Smooth muscle cell (in vitro differentiated cells): ENCODE measurements at regions not wholly inside any gene's neighbourhood (a gene's known extent, or its start where the extent isn't known, plus 50 kb on each side); places are given as distances from the start of the nearest gene placed in this dataset.
"Not testable (repeated sequence)": the region's sequence is repeated elsewhere in the genome, so short reads cannot be mapped to it uniquely, and the experiment has no call there.

Source experiments
- DNase-seq: peaks from one replicate; lab custom pipeline; 2025; ENCODE audit not compliant: unreplicated experiment; lab: John Stamatoyannopoulos, UW
- H2AFZ ChIP-seq: fragments of 200-600 bp; sonication (generic); 2 replicates; pipeline ENCODE4 v1.6.0; 2016; ENCODE audit warnings: antibody characterized with exemption, low read depth, mild to moderate bottlenecking
- H3F3A ChIP-seq: fragments of 200-600 bp; sonication (generic); 2 replicates; pipeline ENCODE4 v1.6.0; 2017; ENCODE audit warnings: antibody characterized with exemption, low read depth
- H3K27ac ChIP-seq: fragments of 200-600 bp; sonication (generic); 2 replicates; pipeline ENCODE4 v1.5.1; 2016; ENCODE audit warnings: low read depth, mild to moderate bottlenecking
- H3K27me3 ChIP-seq: fragments of 200-600 bp; sonication (generic); 2 replicates; pipeline ENCODE4 v1.6.1; 2016; ENCODE audit warnings: low read depth, mild to moderate bottlenecking
- H3K36me3 ChIP-seq: fragments of 200-600 bp; sonication (generic); 2 replicates; pipeline ENCODE4 v1.5.1; 2016; ENCODE audit warnings: low read depth
- H3K4me1 ChIP-seq: fragments of 200-600 bp; sonication (generic); 2 replicates; pipeline ENCODE4 v1.5.1; 2016; ENCODE audit warnings: low read depth
- H3K4me2 ChIP-seq: fragments of 200-600 bp; sonication (generic); 2 replicates; pipeline ENCODE4 v1.6.0; 2016; ENCODE audit warnings: mild to moderate bottlenecking
- H3K4me3 ChIP-seq: fragments of 200-600 bp; sonication (generic); 2 replicates; pipeline ENCODE4 v1.5.1; 2016; ENCODE audit warnings: mild to moderate bottlenecking
- H3K79me2 ChIP-seq: fragments of 200-600 bp; sonication (generic); 2 replicates; pipeline ENCODE4 v1.6.0; 2016; ENCODE audit warnings: low read depth, mild to moderate bottlenecking
- H3K9ac ChIP-seq: fragments of 200-600 bp; sonication (generic); 2 replicates; pipeline ENCODE4 v1.6.0; 2016; ENCODE audit warnings: low read depth
- H3K9me3 ChIP-seq: fragments of 200-600 bp; sonication (generic); replicated peaks from 2 replicates; pipeline ENCODE4 v1.5.1; 2016; ENCODE audit warnings: low read depth
- H4K20me1 ChIP-seq: fragments of 200-600 bp; sonication (generic); 2 replicates; pipeline ENCODE4 v1.6.0; 2016; ENCODE audit warnings: low read depth
- CTCF ChIP-seq: fragments of 200-600 bp; sonication (generic); IDR thresholded peaks from 2 replicates; pipeline ENCODE4 v1.5.1; 2017; ENCODE audit warnings: borderline replicate concordance, mild to moderate bottlenecking, antibody characterized with exemption; ENCODE audit not compliant: insufficient read depth, poor library complexity, severe bottlenecking
- WGBS: methylation state at CpG from one replicate; pipeline ENCODE4 v1.1.7; 2016; ENCODE audit warnings: low lambda C conversion rate; 5-methylcytosine and 5-hydroxymethylcytosine counted together

GRCh38 chrX:98931216-98931615 is 1478.9 kb downstream of the PCDH19 start:
- Histone ChIP-seq H3F3A (no peaks in the 10 kb centered on the region), H2AFZ (no peak overlapping the region), H3K4me1 (no peaks in the 10 kb centered on the region), H4K20me1 (no peaks in the 10 kb centered on the region), H3K4me2 (no peak overlapping the region), H3K27me3 (no peaks in the 10 kb centered on the region), H3K36me3 (no peaks in the 10 kb centered on the region), H3K4me3 (no peak overlapping the region), H3K79me2 (no peaks in the 10 kb centered on the region), H3K9ac (no peak overlapping the region), H3K9me3 (no peaks in the 10 kb centered on the region), H3K27ac (peak overlapping the region; percentile 48)
- WGBS: 34% methylated on average over 1 of the region's 1 CpG
- no peak for DNase-seq
- TF ChIP-seq CTCF: no peak

- WGBS: 86% methylated on average over 3 of the region's 3 CpGs
- H2AFZ ChIP-seq: no peak overlapping the region
- no peak overlapping the region for H3K4me3 ChIP-seq
- no peak overlapping the region for H3K9ac ChIP-seq
- no peak overlapping the region for H3K27ac ChIP-seq
- H3K4me2 ChIP-seq: no peak overlapping the region
- TF ChIP-seq CTCF: no peak
- H3K79me2 ChIP-seq: no peaks in the 10 kb centered on the region
- H3K27me3 ChIP-seq: no peaks in the 10 kb centered on the region
- no peaks in the 10 kb centered on the region for H3K4me1 ChIP-seq
- DNase-seq: no peak
- no peaks in the 10 kb centered on the region for H3K9me3 ChIP-seq
- H3F3A ChIP-seq: no peaks in the 10 kb centered on the region
- H3K36me3 ChIP-seq: no peaks in the 10 kb centered on the region
- no peaks in the 10 kb centered on the region for H4K20me1 ChIP-seq
Observed at GRCh38 chrX:98924511-98924910, 1485.6 kb downstream of the PCDH19 start.

GRCh38 chrX:98897191-98897590 is 1512.9 kb downstream of the PCDH19 start:
- no peak for DNase-seq
- Histone ChIP-seq H3F3A (no peaks in the 10 kb centered on the region), H3K9ac (no peak overlapping the region), H3K36me3 (no peaks in the 10 kb centered on the region), H3K4me2 (no peak overlapping the region), H3K9me3 (no peaks in the 10 kb centered on the region), H2AFZ (no peak overlapping the region), H3K79me2 (no peaks in the 10 kb centered on the region), H3K4me1 (no peaks in the 10 kb centered on the region), H4K20me1 (no peaks in the 10 kb centered on the region), H3K4me3 (no peak overlapping the region), H3K27me3 (no peaks in the 10 kb centered on the region), H3K27ac (no peak overlapping the region)
- WGBS: 100% methylated on average over 1 of the region's 1 CpG
- no peak for TF ChIP-seq CTCF

GRCh38 chrX:98850639-98851038 is 1559.4 kb downstream of the PCDH19 start:
- not testable (repeated sequence) for H3K27me3 ChIP-seq, H3K36me3 ChIP-seq, DNase-seq, H3K4me3 ChIP-seq, H3K9ac ChIP-seq, H2AFZ ChIP-seq, H3K27ac ChIP-seq, H4K20me1 ChIP-seq, H3K4me2 ChIP-seq, H3K9me3 ChIP-seq, H3K4me1 ChIP-seq, H3F3A ChIP-seq, H3K79me2 ChIP-seq
- TF ChIP-seq CTCF: peak; percentile 18
- 75% methylated on average over 6 of the region's 6 CpGs for WGBS
